ENCODE measurements at regions not wholly inside any gene's neighbourhood (a gene's known extent, or its start where the extent isn't known, plus 50 kb on each side); places are given as distances from the start of the nearest gene placed in this dataset.

DNA sequence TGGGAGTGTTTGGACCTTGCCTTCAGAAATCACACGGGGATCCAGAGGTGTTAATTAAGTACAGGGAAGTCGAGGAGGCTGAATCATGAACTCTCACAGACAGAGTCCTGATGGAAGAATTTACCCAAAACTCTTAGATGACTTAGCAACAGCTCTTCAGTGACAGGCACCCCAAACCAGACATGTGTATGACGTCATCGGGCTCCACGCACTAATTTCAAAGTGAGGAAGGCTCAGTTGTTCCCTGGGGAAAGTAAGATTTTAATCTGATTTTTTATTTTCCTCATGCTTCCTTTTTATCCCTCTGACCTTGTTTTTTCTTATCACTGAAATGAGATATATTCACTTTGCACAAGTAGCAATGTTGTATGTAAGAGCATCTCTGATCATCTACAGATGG, 1363.5 kb downstream of the AACS start:
- TF ChIP-seq CREB1 (CRISPR knock-in tag; IDR thresholded peaks at IDR 0.05; ENCODE audit: low read depth) (no peak), POLR2AphosphoS5 (IDR thresholded peaks at IDR 0.05; ENCODE audit: low read depth) (no peak)
- TF ChIP-seq, protein P1, sequence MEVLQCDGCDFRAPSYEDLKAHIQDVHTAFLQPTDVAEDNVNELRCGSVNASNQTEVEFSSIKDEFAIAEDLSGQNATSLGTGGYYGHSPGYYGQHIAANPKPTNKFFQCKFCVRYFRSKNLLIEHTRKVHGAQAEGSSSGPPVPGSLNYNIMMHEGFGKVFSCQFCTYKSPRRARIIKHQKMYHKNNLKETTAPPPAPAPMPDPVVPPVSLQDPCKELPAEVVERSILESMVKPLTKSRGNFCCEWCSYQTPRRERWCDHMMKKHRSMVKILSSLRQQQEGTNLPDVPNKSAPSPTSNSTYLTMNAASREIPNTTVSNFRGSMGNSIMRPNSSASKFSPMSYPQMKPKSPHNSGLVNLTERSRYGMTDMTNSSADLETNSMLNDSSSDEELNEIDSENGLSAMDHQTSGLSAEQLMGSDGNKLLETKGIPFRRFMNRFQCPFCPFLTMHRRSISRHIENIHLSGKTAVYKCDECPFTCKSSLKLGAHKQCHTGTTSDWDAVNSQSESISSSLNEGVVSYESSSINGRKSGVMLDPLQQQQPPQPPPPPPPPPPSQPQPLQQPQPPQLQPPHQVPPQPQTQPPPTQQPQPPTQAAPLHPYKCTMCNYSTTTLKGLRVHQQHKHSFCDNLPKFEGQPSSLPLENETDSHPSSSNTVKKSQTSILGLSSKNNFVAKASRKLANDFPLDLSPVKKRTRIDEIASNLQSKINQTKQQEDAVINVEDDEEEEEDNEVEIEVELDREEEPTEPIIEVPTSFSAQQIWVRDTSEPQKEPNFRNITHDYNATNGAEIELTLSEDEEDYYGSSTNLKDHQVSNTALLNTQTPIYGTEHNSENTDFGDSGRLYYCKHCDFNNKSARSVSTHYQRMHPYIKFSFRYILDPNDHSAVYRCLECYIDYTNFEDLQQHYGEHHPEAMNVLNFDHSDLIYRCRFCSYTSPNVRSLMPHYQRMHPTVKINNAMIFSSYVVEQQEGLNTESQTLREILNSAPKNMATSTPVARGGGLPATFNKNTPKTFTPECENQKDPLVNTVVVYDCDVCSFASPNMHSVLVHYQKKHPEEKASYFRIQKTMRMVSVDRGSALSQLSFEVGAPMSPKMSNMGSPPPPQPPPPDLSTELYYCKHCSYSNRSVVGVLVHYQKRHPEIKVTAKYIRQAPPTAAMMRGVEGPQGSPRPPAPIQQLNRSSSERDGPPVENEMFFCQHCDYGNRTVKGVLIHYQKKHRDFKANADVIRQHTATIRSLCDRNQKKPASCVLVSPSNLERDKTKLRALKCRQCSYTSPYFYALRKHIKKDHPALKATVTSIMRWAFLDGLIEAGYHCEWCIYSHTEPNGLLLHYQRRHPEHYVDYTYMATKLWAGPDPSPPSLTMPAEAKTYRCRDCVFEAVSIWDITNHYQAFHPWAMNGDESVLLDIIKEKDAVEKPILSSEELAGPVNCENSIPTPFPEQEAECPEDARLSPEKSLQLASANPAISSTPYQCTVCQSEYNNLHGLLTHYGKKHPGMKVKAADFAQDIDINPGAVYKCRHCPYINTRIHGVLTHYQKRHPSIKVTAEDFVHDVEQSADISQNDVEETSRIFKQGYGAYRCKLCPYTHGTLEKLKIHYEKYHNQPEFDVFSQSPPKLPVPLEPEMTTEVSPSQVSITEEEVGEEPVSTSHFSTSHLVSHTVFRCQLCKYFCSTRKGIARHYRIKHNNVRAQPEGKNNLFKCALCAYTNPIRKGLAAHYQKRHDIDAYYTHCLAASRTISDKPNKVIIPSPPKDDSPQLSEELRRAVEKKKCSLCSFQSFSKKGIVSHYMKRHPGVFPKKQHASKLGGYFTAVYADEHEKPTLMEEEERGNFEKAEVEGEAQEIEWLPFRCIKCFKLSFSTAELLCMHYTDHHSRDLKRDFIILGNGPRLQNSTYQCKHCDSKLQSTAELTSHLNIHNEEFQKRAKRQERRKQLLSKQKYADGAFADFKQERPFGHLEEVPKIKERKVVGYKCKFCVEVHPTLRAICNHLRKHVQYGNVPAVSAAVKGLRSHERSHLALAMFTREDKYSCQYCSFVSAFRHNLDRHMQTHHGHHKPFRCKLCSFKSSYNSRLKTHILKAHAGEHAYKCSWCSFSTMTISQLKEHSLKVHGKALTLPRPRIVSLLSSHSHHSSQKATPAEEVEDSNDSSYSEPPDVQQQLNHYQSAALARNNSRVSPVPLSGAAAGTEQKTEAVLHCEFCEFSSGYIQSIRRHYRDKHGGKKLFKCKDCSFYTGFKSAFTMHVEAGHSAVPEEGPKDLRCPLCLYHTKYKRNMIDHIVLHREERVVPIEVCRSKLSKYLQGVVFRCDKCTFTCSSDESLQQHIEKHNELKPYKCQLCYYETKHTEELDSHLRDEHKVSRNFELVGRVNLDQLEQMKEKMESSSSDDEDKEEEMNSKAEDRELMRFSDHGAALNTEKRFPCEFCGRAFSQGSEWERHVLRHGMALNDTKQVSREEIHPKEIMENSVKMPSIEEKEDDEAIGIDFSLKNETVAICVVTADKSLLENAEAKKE (CRISPR knock-in tag; IDR thresholded peaks at IDR 0.05) = no peak
- TF ChIP-seq, protein P2, sequence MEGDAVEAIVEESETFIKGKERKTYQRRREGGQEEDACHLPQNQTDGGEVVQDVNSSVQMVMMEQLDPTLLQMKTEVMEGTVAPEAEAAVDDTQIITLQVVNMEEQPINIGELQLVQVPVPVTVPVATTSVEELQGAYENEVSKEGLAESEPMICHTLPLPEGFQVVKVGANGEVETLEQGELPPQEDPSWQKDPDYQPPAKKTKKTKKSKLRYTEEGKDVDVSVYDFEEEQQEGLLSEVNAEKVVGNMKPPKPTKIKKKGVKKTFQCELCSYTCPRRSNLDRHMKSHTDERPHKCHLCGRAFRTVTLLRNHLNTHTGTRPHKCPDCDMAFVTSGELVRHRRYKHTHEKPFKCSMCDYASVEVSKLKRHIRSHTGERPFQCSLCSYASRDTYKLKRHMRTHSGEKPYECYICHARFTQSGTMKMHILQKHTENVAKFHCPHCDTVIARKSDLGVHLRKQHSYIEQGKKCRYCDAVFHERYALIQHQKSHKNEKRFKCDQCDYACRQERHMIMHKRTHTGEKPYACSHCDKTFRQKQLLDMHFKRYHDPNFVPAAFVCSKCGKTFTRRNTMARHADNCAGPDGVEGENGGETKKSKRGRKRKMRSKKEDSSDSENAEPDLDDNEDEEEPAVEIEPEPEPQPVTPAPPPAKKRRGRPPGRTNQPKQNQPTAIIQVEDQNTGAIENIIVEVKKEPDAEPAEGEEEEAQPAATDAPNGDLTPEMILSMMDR (conservative IDR thresholded peaks at IDR 0.05; ENCODE audit: low read depth in 2 of 2) = no peak
